HepG2 (cell line): ENCODE measurements at regions not wholly inside any gene's neighbourhood (a gene's known extent, or its start where the extent isn't known, plus 50 kb on each side); places are given as distances from the start of the nearest gene placed in this dataset.

Experiments used
- ATAC-seq: fragments of 200-7000 bp; cut with Tn5 transposase; 3 replicates; pipeline ENCODE4 v1.9.1; 2020; ENCODE audit warnings: mild to moderate bottlenecking, moderate library complexity
- BruUV-seq: library from RNA; stranded (reverse); fragments of 400-500 nt; replicated peaks from 2 replicates; lab custom pipeline; 2021; lab: Mats Ljungman, UMichigan
- CTCF ChIA-PET: fragments of 300-600 bp; formaldehyde crosslinking; extraction: SDS; loops from one replicate; lab custom pipeline; 2021; ENCODE audit warnings: low total read pairs, inconsistent platforms, low intra/inter-chr PET ratio; lab: Yijun Ruan, JAX
- POLR2A ChIA-PET: fragments of 350-600 bp; sonication (Branson Sonifier 250); formaldehyde crosslinking; loops from one replicate; lab custom pipeline; 2020; ENCODE audit warnings: antibody characterized with exemption, inconsistent platforms; lab: Yijun Ruan, JAX
- DNase-seq: peaks from one replicate; pipeline ENCODE4 v3.0.0-alpha.2; 2015; ENCODE audit warnings: low spot score
- FAIRE-seq: peaks from 3 replicates; lab custom pipeline; 2011; peaks lifted over from hg19 to GRCh38; lab: Jason Lieb, UNC
- H2AFZ ChIP-seq: one replicate; pipeline ENCODE4 v1.6.1; 2011; ENCODE audit warnings: low read length, inconsistent platforms
- H3K27ac ChIP-seq: fragments of 300-600 bp; 3 replicates; pipeline ENCODE4 v1.8.0; 2011; ENCODE audit warnings: mixed run types, mild to moderate bottlenecking, mixed read lengths, low read length, inconsistent platforms; ENCODE audit not compliant: insufficient read depth; ENCODE audit errors: extremely low read length
- H3K27me3 ChIP-seq, 2 experiments: fragments of 200-600 bp in 1 of 2; 2 replicates in 1 of 2; 3 replicates in 1 of 2; pipeline versions ENCODE4 v1.6.0 to v1.8.0; 2011; ENCODE audit warnings: low read length in 2 of 2, mild to moderate bottlenecking in 2 of 2, moderate library complexity in 2 of 2, inconsistent platforms in 1 of 2; ENCODE audit not compliant: insufficient read depth in 2 of 2, control insufficient read depth in 1 of 2
- H3K36me3 ChIP-seq, 2 experiments: fragments of 200-600 bp in 1 of 2; replicated peaks in 1 of 2; 2 replicates in 1 of 2; 3 replicates in 1 of 2; pipeline versions ENCODE4 v1.5.1 to v1.8.0; 2011; ENCODE audit warnings: low read length in 2 of 2, inconsistent platforms in 1 of 2; ENCODE audit not compliant: insufficient read depth in 2 of 2, control insufficient read depth in 1 of 2
- H3K4me1 ChIP-seq: 2 replicates; pipeline ENCODE4 v1.5.1; 2012; ENCODE audit warnings: low read length, inconsistent platforms; ENCODE audit not compliant: insufficient read depth
- H3K4me2 ChIP-seq: 2 replicates; pipeline ENCODE4 v1.6.0; 2011; ENCODE audit warnings: low read depth, low read length, inconsistent platforms
- H3K4me3 ChIP-seq, 3 experiments: fragments of 200-600 bp in 1 of 3; sonication (generic), shearing (Covaris generic) in 1 of 3; replicated peaks in 1 of 3; 2 replicates each; pipeline ENCODE4 v1.5.1; 2011 to 2016; ENCODE audit warnings: low read length in 3 of 3, inconsistent platforms in 2 of 3, low read depth in 2 of 3, mild to moderate bottlenecking in 2 of 3, control low read depth in 1 of 3, mixed read lengths in 1 of 3; ENCODE audit not compliant: insufficient read depth in 1 of 3
- H3K79me2 ChIP-seq: one replicate; pipeline ENCODE4 v1.6.1; 2011; ENCODE audit warnings: low read length, inconsistent platforms; ENCODE audit not compliant: insufficient read depth
- H3K9ac ChIP-seq: 2 replicates; pipeline ENCODE4 v1.6.0; 2011; ENCODE audit warnings: mild to moderate bottlenecking, low read depth, low read length, inconsistent platforms; ENCODE audit not compliant: insufficient read depth
- H3K9me3 ChIP-seq: 2 replicates; pipeline ENCODE4 v1.5.1; 2012; ENCODE audit warnings: mild to moderate bottlenecking, low read length
- H4K20me1 ChIP-seq: 2 replicates; pipeline ENCODE4 v1.6.0; 2011; ENCODE audit warnings: inconsistent platforms, mild to moderate bottlenecking, low read length, moderate library complexity; ENCODE audit not compliant: insufficient read depth
- ADNP ChIP-seq: sonication (generic); formaldehyde crosslinking; IDR thresholded peaks from 2 replicates; pipeline ENCODE4 v1.4.0; 2020; ENCODE audit warnings: missing genetic modification reagents
- DZIP1 ChIP-seq: sonication (generic); formaldehyde crosslinking; IDR thresholded peaks from 2 replicates; pipeline ENCODE4 v1.5.0; 2020; ENCODE audit warnings: mild to moderate bottlenecking, missing genetic modification reagents
- GFI1 ChIP-seq: sonication (generic); formaldehyde crosslinking; IDR thresholded peaks from 2 replicates; pipeline ENCODE4 v1.5.0; 2020; ENCODE audit warnings: missing genetic modification reagents, mild to moderate bottlenecking, borderline replicate concordance
- HHEX ChIP-seq: IDR thresholded peaks from 2 replicates; pipeline ENCODE4 v1.6.1; 2016; ENCODE audit warnings: control low read depth
- HOXD1 ChIP-seq: sonication (generic); formaldehyde crosslinking; IDR thresholded peaks from 2 replicates; pipeline ENCODE4 v1.5.0; 2020; ENCODE audit warnings: missing genetic modification reagents
- REST ChIP-seq, 2 experiments: IDR thresholded peaks; 2 replicates each; pipeline ENCODE4 v1.6.1; 2011 to 2012; ENCODE audit warnings: low read length in 2 of 2, borderline replicate concordance in 1 of 2, low read depth in 1 of 2, mild to moderate bottlenecking in 1 of 2, moderate library complexity in 1 of 2
- SCMH1 ChIP-seq: sonication (generic); formaldehyde crosslinking; IDR thresholded peaks from 2 replicates; pipeline ENCODE4 v1.9.0; 2021; ENCODE audit warnings: missing genetic modification reagents, mild to moderate bottlenecking, borderline replicate concordance
- SRSF9 ChIP-seq: fragments of 200-400 bp; formaldehyde crosslinking; IDR thresholded peaks from 2 replicates; pipeline ENCODE4 v1.6.1; 2018; ENCODE audit warnings: borderline replicate concordance, mild to moderate bottlenecking, low read depth, low read length; ENCODE audit not compliant: insufficient read depth, poor library complexity, severe bottlenecking
- ZBTB34 ChIP-seq: sonication (generic); formaldehyde crosslinking; IDR thresholded peaks from 2 replicates; pipeline ENCODE4 v1.8.0; 2022; ENCODE audit warnings: mild to moderate bottlenecking, missing genetic modification reagents
- ZFP82 ChIP-seq: sonication (generic); formaldehyde crosslinking; IDR thresholded peaks from 2 replicates; pipeline ENCODE4 v1.5.1; 2020; ENCODE audit warnings: mild to moderate bottlenecking, missing genetic modification reagents, borderline replicate concordance
- ZMYM4 ChIP-seq: sonication (generic); formaldehyde crosslinking; IDR thresholded peaks from 2 replicates; pipeline ENCODE4 v1.8.1; 2023; ENCODE audit warnings: mild to moderate bottlenecking, missing genetic modification reagents
- ZNF367 ChIP-seq: sonication (generic); formaldehyde crosslinking; IDR thresholded peaks from 2 replicates; pipeline ENCODE4 v1.4.0; 2020; ENCODE audit warnings: missing genetic modification reagents, borderline replicate concordance
- ZNF484 ChIP-seq: sonication (generic); formaldehyde crosslinking; IDR thresholded peaks from 2 replicates; pipeline ENCODE4 v1.5.1; 2020; ENCODE audit warnings: mild to moderate bottlenecking, low read depth, missing genetic modification reagents, borderline replicate concordance
- ZNF639 ChIP-seq: conservative IDR thresholded peaks from 2 replicates; pipeline ENCODE4 v1.6.1; 2018; ENCODE audit warnings: missing genetic modification reagents
- ZNF816 ChIP-seq: sonication (generic); formaldehyde crosslinking; IDR thresholded peaks from 2 replicates; pipeline ENCODE4 v1.8.0; 2022; ENCODE audit warnings: missing genetic modification reagents, mild to moderate bottlenecking, borderline replicate concordance
- WGBS: methylation state at CpG from one replicate; pipeline ENCODE4 v1.1.6; 2017; ENCODE audit warnings: low lambda C conversion rate; 5-methylcytosine and 5-hydroxymethylcytosine counted together
- in situ Hi-C: cut with HindIII; loops from 2 replicates; pipeline ENCODE4 v1.10.0; 2017; ENCODE audit warnings: low pct_unique_long_range_greater_than_20kb; ENCODE audit not compliant: extremely low pct_ligation_motif_present
- intact Hi-C: fragments of 100-400 bp; cut with micrococcal nuclease; formaldehyde crosslinking; loops from one replicate; pipeline ENCODE4 v1.10.0; 2022; ENCODE audit not compliant: unreplicated experiment

GRCh38 chr9:91158286-91158685, 203.4 kb downstream of the AUH start:
- intact Hi-C loops, result no loop called here
- FAIRE-seq (no peak), DNase-seq (no peak), ATAC-seq (no peak)
- CTCF ChIA-PET, result no interaction called here
- Histone ChIP-seq H3K36me3 (no peaks in the 10 kb centered on the region), H3K9ac (no peak overlapping the region), H4K20me1 (no peaks in the 10 kb centered on the region), H3K4me3 (no peak overlapping the region), H3K79me2 (no peaks in the 10 kb centered on the region), H3K27ac (no peak overlapping the region), H3K4me2 (no peak overlapping the region), H3K9me3 (no peaks in the 10 kb centered on the region), H3K27me3 (no peaks in the 10 kb centered on the region), H3K4me1 (peaks cover 16% of the 10 kb centered on the region), H2AFZ (no peak overlapping the region)
- in situ Hi-C loops, result no loop called here
- BruUV-seq, result no TSS peak
- POLR2A ChIA-PET, result no interaction called here
- WGBS, result 78% methylated on average over 6 of the region's 6 CpGs
- TF ChIP-seq SRSF9 (no peak), ZNF816 (CRISPR knock-in tag) (no peak), ZNF367 (CRISPR knock-in tag) (no peak), HHEX (CRISPR knock-in tag) (no peak), HOXD1 (CRISPR knock-in tag) (no peak), ZBTB34 (CRISPR knock-in tag) (no peak), ADNP (CRISPR knock-in tag) (no peak), GFI1 (CRISPR knock-in tag) (no peak), DZIP1 (no peak), REST (IDR thresholded peaks at IDR 0.05; ENCODE audit: borderline replicate concordance in 1 of 2, low read depth in 1 of 2, low read length in 2 of 2) (no peak), ZNF639 (CRISPR knock-in tag) (no peak), ZNF484 (CRISPR knock-in tag) (no peak), SCMH1 (CRISPR knock-in tag) (no peak), ZFP82 (no peak), ZMYM4 (no peak)
